ENCODE measurements at regions not wholly inside any gene's neighbourhood (a gene's known extent, or its start where the extent isn't known, plus 50 kb on each side); places are given as distances from the start of the nearest gene placed in this dataset.

DNA sequence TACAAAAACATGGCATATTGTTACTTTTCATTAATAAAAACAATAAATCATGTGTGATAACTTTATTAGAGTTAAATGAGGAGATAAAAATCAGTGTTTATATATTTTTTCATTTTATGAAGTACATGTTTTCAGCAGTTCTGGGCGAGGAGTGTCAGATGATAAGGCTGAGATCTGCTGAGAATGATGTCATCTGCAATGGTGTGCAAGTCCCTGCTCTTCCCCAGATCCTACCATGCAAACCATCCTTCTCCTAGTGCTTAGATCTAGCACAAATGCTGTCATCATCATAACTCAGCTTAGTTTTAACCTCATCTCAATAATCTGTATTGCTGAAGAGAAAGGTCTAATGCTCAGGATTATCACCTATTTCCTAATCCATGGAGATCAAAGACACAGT is 214.4 kb upstream of the DAB1 start:
- Histone ChIP-seq H3K79me2 (ENCODE audit: control insufficient read depth, insufficient read depth, low read length) (no peaks in the 10 kb centered on the region), H3K4me1 (replicated peaks in 1 of 2; ENCODE audit: control insufficient read depth in 2 of 2, insufficient read depth in 2 of 2, low read length in 2 of 2) (no peaks in the 10 kb centered on the region), H3K9me3 (replicated peaks; ENCODE audit: control insufficient read depth, insufficient read depth, low read depth, low read length) (no peaks in the 10 kb centered on the region), H3K9me1 (ENCODE audit: control insufficient read depth, insufficient read depth, low read length) (no peaks in the 10 kb centered on the region), H3K4me3 (no peak overlapping the region), H3K9ac (ENCODE audit: insufficient read depth in 1 of 2, low read depth in 2 of 2, low read length in 2 of 2) (no peak overlapping the region), H3K27ac (ENCODE audit: extremely low read depth, low read depth, low read length) (no peak overlapping the region), H3K36me3 (ENCODE audit: control insufficient read depth, insufficient read depth, low read length) (no peaks in the 10 kb centered on the region), H4K20me1 (replicated peaks; ENCODE audit: control insufficient read depth, insufficient read depth, low read length) (no peaks in the 10 kb centered on the region), H3K27me3 (ENCODE audit: control insufficient read depth in 2 of 2, insufficient read depth in 2 of 2, low read length in 2 of 2) (no peaks in the 10 kb centered on the region), H2AFZ (ENCODE audit: low read depth, low read length) (no peak overlapping the region), H3K4me2 (ENCODE audit: insufficient read depth, low read length) (no peak overlapping the region)
- DNase-seq (ENCODE audit: extremely low read depth in 1 of 4, low spot score in 3 of 4) (no peak), FAIRE-seq (no peak), ATAC-seq (no peak)
- intact Hi-C loops (cut with micrococcal nuclease), result no loop called here
- BruUV-seq (replicated peaks), result no TSS peak
- WGBS (ENCODE audit: insufficient coverage, low coverage, missing lambda C conversion rate), result 0% methylated on average over 1 of the region's 1 CpG
- CTCF ChIA-PET (ENCODE audit: low intra/inter-chr PET ratio), result no interaction called here
- TF ChIP-seq XRCC5 (IDR thresholded peaks at IDR 0.05; ENCODE audit: low read depth, low read length), result no peak
- TF ChIP-seq CHD2 (IDR thresholded peaks at IDR 0.05; ENCODE audit: low read depth, low read length), result no peak
- no peak for TF ChIP-seq SMARCA5 (IDR thresholded peaks at IDR 0.05)
- no peak for TF ChIP-seq TFAM (CRISPR knock-in tag; conservative IDR thresholded peaks at IDR 0.05)
- no peak for TF ChIP-seq PHB2 (IDR thresholded peaks at IDR 0.05; ENCODE audit: low read depth)
- TF ChIP-seq, protein P1, sequence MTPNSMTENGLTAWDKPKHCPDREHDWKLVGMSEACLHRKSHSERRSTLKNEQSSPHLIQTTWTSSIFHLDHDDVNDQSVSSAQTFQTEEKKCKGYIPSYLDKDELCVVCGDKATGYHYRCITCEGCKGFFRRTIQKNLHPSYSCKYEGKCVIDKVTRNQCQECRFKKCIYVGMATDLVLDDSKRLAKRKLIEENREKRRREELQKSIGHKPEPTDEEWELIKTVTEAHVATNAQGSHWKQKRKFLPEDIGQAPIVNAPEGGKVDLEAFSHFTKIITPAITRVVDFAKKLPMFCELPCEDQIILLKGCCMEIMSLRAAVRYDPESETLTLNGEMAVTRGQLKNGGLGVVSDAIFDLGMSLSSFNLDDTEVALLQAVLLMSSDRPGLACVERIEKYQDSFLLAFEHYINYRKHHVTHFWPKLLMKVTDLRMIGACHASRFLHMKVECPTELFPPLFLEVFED (CRISPR knock-in tag; conservative IDR thresholded peaks at IDR 0.05), result no peak
- TF ChIP-seq ZNF124 (CRISPR knock-in tag; IDR thresholded peaks at IDR 0.05), result no peak
- no peak for TF ChIP-seq NR3C1 (CRISPR knock-in tag; IDR thresholded peaks at IDR 0.05)
- TF ChIP-seq, protein P2, sequence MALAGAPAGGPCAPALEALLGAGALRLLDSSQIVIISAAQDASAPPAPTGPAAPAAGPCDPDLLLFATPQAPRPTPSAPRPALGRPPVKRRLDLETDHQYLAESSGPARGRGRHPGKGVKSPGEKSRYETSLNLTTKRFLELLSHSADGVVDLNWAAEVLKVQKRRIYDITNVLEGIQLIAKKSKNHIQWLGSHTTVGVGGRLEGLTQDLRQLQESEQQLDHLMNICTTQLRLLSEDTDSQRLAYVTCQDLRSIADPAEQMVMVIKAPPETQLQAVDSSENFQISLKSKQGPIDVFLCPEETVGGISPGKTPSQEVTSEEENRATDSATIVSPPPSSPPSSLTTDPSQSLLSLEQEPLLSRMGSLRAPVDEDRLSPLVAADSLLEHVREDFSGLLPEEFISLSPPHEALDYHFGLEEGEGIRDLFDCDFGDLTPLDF (CRISPR knock-in tag; IDR thresholded peaks at IDR 0.05), result no peak
- TF ChIP-seq, protein P3, sequence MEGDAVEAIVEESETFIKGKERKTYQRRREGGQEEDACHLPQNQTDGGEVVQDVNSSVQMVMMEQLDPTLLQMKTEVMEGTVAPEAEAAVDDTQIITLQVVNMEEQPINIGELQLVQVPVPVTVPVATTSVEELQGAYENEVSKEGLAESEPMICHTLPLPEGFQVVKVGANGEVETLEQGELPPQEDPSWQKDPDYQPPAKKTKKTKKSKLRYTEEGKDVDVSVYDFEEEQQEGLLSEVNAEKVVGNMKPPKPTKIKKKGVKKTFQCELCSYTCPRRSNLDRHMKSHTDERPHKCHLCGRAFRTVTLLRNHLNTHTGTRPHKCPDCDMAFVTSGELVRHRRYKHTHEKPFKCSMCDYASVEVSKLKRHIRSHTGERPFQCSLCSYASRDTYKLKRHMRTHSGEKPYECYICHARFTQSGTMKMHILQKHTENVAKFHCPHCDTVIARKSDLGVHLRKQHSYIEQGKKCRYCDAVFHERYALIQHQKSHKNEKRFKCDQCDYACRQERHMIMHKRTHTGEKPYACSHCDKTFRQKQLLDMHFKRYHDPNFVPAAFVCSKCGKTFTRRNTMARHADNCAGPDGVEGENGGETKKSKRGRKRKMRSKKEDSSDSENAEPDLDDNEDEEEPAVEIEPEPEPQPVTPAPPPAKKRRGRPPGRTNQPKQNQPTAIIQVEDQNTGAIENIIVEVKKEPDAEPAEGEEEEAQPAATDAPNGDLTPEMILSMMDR (IDR thresholded peaks at IDR 0.05 in 2 of 3, conservative IDR thresholded peaks at IDR 0.05 in 1 of 3; ENCODE audit: insufficient read depth in 2 of 3, low read depth in 1 of 3, low read length in 3 of 3), result no peak
- no peak for TF ChIP-seq STAG1 (CRISPR knock-in tag; IDR thresholded peaks at IDR 0.05; ENCODE audit: borderline replicate concordance)
- no peak for TF ChIP-seq KLF10 (CRISPR knock-in tag; IDR thresholded peaks at IDR 0.05)
- TF ChIP-seq, protein P4, sequence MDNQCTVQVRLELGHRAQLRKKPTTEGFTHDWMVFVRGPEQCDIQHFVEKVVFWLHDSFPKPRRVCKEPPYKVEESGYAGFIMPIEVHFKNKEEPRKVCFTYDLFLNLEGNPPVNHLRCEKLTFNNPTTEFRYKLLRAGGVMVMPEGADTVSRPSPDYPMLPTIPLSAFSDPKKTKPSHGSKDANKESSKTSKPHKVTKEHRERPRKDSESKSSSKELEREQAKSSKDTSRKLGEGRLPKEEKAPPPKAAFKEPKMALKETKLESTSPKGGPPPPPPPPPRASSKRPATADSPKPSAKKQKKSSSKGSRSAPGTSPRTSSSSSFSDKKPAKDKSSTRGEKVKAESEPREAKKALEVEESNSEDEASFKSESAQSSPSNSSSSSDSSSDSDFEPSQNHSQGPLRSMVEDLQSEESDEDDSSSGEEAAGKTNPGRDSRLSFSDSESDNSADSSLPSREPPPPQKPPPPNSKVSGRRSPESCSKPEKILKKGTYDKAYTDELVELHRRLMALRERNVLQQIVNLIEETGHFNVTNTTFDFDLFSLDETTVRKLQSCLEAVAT (IDR thresholded peaks at IDR 0.05), result no peak
- TF ChIP-seq NFIX (CRISPR knock-in tag; IDR thresholded peaks at IDR 0.05; ENCODE audit: low read depth), result no peak
- in situ Hi-C loops (cut with MboI), result no loop called here
- POLR2A ChIA-PET, result no interaction called here

All from K562 (cell line).